Mammary epithelial cell (primary cell): ENCODE measurements at regions not wholly inside any gene's neighbourhood (a gene's known extent, or its start where the extent isn't known, plus 50 kb on each side); places are given as distances from the start of the nearest gene placed in this dataset.

Source experiments
- CTCF ChIP-seq, 2 donors: IDR thresholded peaks in 1 of 2; conservative IDR thresholded peaks in 1 of 2; 2 replicates each; pipeline ENCODE4 v1.5.1; 2011 to 2012; ENCODE audit warnings: inconsistent platforms in 2 of 2, low read length in 2 of 2, mild to moderate bottlenecking in 2 of 2, control low read depth in 1 of 2, low read depth in 1 of 2; ENCODE audit not compliant: insufficient read depth in 1 of 2; ENCODE audit errors: extremely low read depth in 1 of 2
- EZH2 ChIP-seq: IDR thresholded peaks from 2 replicates; pipeline ENCODE4 v1.6.1; 2012; ENCODE audit warnings: low read length, inconsistent platforms, borderline replicate concordance

GRCh38 chr2:215601526-215601925 is 165.7 kb upstream of the FN1 start:
- no peak for TF ChIP-seq CTCF (conservative IDR thresholded peaks at IDR 0.05 in 1 of 2, IDR thresholded peaks at IDR 0.05 in 1 of 2; ENCODE audit: extremely low read depth in 1 of 2, insufficient read depth in 1 of 2, low read depth in 1 of 2, low read length in 2 of 2)
- TF ChIP-seq EZH2, result no peak
